Fibroblast of pulmonary artery (primary cell): ENCODE measurements at regions not wholly inside any gene's neighbourhood (a gene's known extent, or its start where the extent isn't known, plus 50 kb on each side); places are given as distances from the start of the nearest gene placed in this dataset.

Experiments
- DNase-seq: peaks from one replicate; pipeline ENCODE4 v3.0.0-alpha.2; 2010; ENCODE audit warnings: low read depth
- H3K4me3 ChIP-seq: replicated peaks from 2 replicates; pipeline ENCODE4 v1.5.1; 2011; ENCODE audit warnings: low read depth, mild to moderate bottlenecking, control low read depth, low read length, moderate library complexity
- CTCF ChIP-seq: IDR thresholded peaks from 2 replicates; pipeline ENCODE4 v1.5.1; 2011; ENCODE audit warnings: mild to moderate bottlenecking, control low read depth, low read length, inconsistent platforms; ENCODE audit errors: missing control alignments

- no peak for TF ChIP-seq CTCF
- DNase-seq, result no peak
- no peak overlapping the region for H3K4me3 ChIP-seq
Observed at GRCh38 chr2:83787189-83787588, 671.9 kb downstream of the SUCLG1 start.

GRCh38 chr2:83786140-83786539 is 672.9 kb downstream of the SUCLG1 start:
- no peak overlapping the region for H3K4me3 ChIP-seq
- no peak for TF ChIP-seq CTCF
- DNase-seq, result no peak

GRCh38 chr2:83784947-83785346 is 674.1 kb downstream of the SUCLG1 start:
- TF ChIP-seq CTCF, result no peak
- DNase-seq, result no peak

GRCh38 chr2:83784315-83784714 is 674.8 kb downstream of the SUCLG1 start:
- H3K4me3 ChIP-seq, result no peak overlapping the region
- no peak for DNase-seq
- no peak for TF ChIP-seq CTCF

More at GRCh38 chr2:83784947-83785346, 674.1 kb downstream of the SUCLG1 start:
- no peak overlapping the region for H3K4me3 ChIP-seq

GRCh38 chr2:83782122-83782521 is 677.0 kb downstream of the SUCLG1 start:
- DNase-seq, result no peak
- no peak for TF ChIP-seq CTCF
- H3K4me3 ChIP-seq, result no peak overlapping the region

- no peak for DNase-seq
- no peak overlapping the region for H3K4me3 ChIP-seq
- no peak for TF ChIP-seq CTCF
Observed at GRCh38 chr2:83764447-83765005, 694.6 kb downstream of the SUCLG1 start.

GRCh38 chr2:83757329-83757728 is 701.8 kb downstream of the SUCLG1 start:
- DNase-seq, result no peak
- TF ChIP-seq CTCF, result no peak
- no peak overlapping the region for H3K4me3 ChIP-seq
